COR-L47 (cell line): ENCODE measurements at regions not wholly inside any gene's neighbourhood (a gene's known extent, or its start where the extent isn't known, plus 50 kb on each side); places are given as distances from the start of the nearest gene placed in this dataset.
"Not testable (repeated sequence)": the region's sequence is repeated elsewhere in the genome, so short reads cannot be mapped to it uniquely, and the experiment has no call there.

Experiments used
- DNase-seq: peaks from one replicate; lab custom pipeline; 2025; lab: John Stamatoyannopoulos, UW

DNA sequence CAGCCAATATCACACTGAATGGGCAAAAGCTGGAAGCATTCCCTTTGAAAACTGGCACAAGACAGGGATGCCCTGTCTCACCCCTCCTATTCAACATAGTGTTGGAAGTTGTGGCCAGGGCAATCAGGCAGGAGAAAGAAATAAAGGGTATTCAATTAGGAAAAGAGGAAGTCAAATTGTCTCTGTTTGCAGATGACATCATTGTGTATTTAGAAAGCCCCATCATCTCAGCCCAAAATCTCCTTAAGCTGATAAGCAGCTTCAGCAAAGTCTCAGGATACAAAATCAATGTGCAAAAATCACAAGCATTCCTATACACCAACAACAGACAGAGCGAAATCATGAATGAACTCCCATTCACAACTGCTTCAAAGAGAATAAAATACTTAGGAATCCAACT is 223.2 kb downstream of the MEX3B start:
- DNase-seq: not testable (repeated sequence)

DNA sequence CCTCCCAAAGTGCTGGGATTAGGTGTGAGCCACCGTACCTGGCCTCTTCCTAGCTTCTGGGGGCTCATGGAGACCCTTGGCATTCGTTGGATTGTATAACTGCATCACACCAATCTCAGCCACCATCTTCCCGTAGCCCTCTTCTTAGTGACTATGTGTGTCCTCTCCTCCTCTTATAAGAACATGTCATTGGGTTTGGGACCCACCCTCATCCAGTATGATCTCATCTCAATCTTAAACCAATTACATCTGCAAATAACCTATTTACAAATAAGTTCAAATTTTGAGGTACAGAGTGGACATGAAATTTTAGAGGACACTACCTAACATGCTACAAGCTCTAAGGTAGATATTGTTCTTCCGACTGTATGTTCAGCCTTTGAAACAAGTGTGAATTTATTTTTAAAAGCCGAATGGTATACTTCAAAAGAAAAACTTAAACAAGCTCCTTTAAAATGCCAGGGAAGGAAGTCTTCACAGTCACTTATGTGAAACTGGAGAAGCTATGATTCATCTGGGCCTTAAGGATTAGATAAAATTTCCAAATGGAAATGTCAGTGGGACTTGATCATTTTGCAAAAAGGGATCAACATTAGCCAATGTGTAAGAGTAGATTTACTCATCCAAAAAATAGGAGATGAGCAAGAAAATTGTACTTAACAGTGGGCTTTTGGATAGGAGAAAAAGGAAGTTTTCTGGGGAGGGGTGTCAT is 225.7 kb downstream of the MEX3B start:
- DNase-seq: no peak

GRCh38 chr15:81814882-81815455 is 230.8 kb downstream of the MEX3B start:
- DNase-seq: no peak

DNA sequence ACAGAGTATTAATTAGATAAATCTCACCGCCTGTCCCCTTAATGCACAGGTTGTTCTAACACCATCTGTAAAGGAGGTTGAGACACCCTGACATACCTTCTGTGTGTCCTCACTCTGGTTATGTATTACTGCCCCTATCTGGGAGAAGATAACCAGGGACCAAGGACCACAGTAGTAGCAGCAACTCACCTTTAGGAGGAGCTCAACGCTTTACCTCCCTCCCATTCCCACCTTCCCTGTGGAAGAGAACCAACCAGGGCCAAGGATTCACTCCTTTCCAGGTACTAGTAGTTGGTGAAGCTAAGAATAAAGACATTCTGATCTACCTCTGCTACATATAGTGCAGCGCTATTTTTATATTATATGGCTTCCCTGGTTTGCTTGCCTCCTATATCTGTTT is 232.6 kb downstream of the MEX3B start:
- DNase-seq: peak; percentile 61

DNA sequence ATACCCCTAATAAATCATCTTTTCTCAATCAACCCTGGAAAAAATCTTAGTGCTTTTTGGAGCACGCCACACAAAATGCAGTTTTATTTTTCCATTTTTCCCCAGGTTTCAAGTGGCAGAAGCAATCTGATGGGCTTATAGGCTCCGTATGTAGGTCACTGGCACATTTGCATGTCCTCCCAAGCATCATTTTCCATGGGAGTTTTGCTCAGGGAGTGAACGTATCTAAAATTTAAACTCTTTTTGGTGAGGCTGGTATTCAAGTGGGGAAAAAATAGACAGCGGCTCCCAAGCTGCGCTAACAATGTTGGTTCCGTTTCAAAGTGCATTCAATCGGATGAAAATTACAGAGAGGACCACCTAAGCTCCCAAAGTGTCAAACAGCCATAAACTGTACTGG is 233.4 kb downstream of the MEX3B start:
- DNase-seq: no peak

- DNase-seq: no peak
Measured at GRCh38 chr15:81811736-81812135, 234.1 kb downstream of the MEX3B start.

DNA sequence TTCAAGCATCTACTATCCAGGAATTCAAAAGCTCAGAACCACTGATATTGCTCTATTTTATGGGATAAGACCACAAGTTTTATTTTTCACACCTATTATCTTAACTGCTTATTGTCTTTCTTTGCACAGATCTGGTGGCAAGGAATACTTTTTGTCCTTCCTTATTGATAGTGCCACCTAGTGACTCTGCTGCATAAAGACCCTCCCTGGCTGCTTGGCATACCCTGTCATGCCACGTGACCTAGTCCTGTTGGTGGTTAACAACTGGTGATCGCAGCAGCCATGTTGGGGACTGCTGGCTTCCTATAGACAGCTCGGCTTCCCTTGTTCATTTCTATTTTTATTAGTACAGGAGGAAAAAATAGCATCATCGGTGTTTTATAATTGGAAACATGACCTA is 236.3 kb downstream of the MEX3B start:
- peak; percentile 80 for DNase-seq

DNA sequence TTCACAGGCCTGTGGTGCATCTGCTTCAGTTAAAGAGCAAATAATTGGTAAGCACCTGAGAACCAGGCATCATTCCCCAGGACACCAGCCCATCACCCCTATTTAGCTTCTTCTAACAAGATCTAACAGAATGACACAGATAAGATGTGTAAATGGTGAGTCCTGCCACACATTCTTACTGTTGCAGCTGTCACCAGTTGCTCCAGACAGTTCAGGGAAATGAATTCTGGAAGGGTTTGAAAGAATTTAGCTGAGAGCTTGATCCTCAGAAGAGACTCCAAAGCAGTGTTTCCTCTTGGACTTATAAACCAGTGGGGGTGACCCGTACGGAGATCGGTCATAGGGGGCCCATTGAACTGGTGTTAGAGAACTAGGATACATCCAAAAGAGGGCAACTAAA is 238.0 kb downstream of the MEX3B start:
- no peak for DNase-seq

DNA sequence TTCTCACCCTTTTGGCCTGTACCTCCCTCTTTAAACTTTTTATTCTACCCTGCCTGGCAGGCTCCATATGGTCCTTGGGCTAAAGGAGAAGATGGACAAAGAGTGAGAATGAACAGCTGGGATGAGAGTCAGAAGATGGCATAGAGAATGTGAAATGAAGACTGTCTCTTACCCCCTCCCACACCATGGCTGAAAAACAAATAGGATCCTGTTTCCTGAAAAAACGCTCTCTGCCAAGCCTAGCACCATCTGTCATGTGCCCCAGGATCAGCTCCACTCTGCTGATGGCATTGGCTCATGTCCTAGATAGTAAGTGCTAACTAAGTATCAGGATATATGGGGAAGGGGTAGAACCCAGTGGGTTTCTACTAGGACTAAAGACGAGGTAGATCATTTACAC is 238.6 kb downstream of the MEX3B start:
- no peak for DNase-seq

DNA sequence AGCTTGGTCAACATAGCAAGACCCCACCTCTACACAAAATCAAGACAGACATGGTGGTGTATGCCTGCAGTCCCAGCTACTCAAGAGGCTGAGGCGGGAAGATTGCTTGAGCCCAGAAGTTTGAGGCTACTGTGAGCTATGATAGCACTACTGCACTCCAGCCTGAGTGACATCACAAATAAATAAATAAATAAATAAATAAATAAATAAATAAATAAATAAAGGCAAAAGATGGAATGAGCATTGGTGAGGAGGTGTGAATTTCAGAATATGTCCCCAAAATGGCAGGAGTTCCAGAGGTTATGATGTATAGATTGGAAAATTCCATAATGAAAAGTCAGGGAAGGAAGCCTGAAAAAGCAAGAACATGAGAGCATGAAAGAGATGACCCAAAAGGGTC is 249.9 kb downstream of the MEX3B start:
- no peak for DNase-seq

DNA sequence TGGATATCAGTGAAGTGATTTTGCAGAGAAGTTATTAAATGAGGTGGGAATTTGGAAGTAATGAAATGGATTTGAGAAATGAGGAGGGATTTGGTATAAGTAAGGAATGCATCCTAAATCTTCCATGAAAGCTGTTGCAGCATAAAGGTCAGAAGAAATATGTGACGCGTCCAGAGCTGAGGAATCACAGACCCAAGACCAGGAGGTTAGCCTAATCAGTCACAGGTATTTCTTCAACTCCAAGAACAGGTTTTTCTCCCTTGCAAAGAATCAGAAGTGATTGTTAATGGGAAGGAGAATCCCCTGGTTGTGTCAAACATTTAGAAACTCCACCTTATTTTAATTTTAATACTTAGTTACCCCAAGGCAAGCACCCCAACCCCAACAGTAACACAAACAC is 253.2 kb downstream of the MEX3B start:
- DNase-seq: no peak

GRCh38 chr15:81791322-81791721 is 254.5 kb downstream of the MEX3B start:
- DNase-seq: not testable (repeated sequence)

GRCh38 chr15:81789403-81789802 is 256.4 kb downstream of the MEX3B start:
- DNase-seq: no peak

DNA sequence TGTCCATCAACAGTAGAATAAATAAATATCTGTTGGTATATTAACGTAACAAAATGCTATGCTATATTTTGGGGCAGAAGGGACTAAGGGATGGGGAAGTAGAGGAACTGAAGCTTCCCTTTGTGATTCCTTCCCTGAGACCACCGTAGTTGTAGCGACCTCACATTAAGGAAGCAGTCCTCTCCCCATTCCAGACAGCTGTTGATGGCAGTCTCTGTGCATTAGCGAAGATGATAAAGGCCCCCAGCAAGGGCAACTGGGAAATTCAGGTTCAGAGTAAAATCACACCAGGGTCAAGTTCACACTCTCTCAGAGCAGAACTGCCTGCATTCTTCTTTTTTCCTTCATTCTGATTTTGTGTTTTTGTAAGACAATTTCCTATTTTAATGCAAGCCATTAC is 259.0 kb downstream of the MEX3B start:
- no peak for DNase-seq

GRCh38 chr15:81785679-81786078 is 260.1 kb downstream of the MEX3B start:
- no peak for DNase-seq

GRCh38 chr15:81785181-81785580 is 260.6 kb downstream of the MEX3B start:
- DNase-seq: no peak

- no peak for DNase-seq
Measured at GRCh38 chr15:81784751-81785150, 261.1 kb downstream of the MEX3B start.

- no peak for DNase-seq
Measured at GRCh38 chr15:81783586-81783985, 262.2 kb downstream of the MEX3B start.

DNA sequence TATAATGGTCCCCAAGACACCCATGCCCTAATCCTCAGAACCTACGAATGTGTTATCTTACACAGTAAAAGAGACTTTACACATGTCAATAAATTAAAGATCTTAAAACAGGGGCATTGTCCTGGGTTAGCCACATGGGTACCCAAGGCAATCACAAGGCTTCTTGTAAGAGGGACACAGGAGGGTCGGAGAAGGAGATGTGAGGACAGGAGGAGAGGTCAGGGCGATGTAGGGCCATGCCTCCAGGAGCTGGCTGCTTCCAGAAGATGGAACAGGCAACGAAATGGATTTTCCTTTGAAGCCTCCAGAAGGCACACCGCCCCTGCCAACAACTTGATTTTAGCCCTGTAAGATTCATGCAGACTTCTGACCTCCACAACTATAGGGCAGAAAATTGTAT is 262.7 kb downstream of the MEX3B start:
- no peak for DNase-seq

GRCh38 chr15:81781395-81781794 is 264.4 kb downstream of the MEX3B start:
- DNase-seq: no peak

GRCh38 chr15:81780966-81781365 is 264.9 kb downstream of the MEX3B start:
- DNase-seq: no peak

- no peak for DNase-seq
Measured at GRCh38 chr15:81779181-81779580, 266.6 kb downstream of the MEX3B start.

GRCh38 chr15:81777546-81777945 is 268.3 kb downstream of the MEX3B start:
- DNase-seq: no peak

GRCh38 chr15:81776976-81777375 is 268.8 kb downstream of the MEX3B start:
- DNase-seq: no peak
